ENCODE measurements at regions not wholly inside any gene's neighbourhood (a gene's known extent, or its start where the extent isn't known, plus 50 kb on each side); places are given as distances from the start of the nearest gene placed in this dataset.
"Not testable (repeated sequence)": the region's sequence is repeated elsewhere in the genome, so short reads cannot be mapped to it uniquely, and the experiment has no call there.

GRCh38 chr22:22321743-22322611 lies 77.4 kb downstream of the VPREB1 start:
- H3K4me1 ChIP-seq = not testable (repeated sequence)

DNA sequence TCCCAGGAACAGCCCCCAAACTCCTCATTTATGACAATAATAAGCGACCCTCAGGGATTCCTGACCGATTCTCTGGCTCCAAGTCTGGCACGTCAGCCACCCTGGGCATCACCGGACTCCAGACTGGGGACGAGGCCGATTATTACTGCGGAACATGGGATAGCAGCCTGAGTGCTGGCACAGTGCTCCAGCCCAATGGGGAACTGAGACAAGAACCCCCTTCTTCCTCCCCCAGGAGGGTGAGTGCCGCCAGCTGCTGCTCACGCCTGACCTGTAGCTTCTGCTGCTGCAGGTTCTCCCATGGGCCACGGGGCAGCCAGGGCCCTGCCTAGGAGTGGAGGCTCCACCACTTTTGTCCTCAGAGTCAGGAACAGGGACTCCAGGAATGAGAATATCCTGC lies 78.2 kb downstream of the VPREB1 start:
- Histone ChIP-seq H3K4me3 (no peak overlapping the region), H3K36me3 (peaks cover 0 to 12% (median 0%) of the 10 kb centered on the region in 3 donors), H3K4me1 (no peaks in the 10 kb centered on the region), H3K27me3 (no peaks in the 10 kb centered on the region), H3K27ac (no peak overlapping the region), H3K9me3 (no peaks in the 10 kb centered on the region)
- no peak for TF ChIP-seq POLR2A (IDR thresholded peaks at IDR 0.05)
- TF ChIP-seq, protein P1, sequence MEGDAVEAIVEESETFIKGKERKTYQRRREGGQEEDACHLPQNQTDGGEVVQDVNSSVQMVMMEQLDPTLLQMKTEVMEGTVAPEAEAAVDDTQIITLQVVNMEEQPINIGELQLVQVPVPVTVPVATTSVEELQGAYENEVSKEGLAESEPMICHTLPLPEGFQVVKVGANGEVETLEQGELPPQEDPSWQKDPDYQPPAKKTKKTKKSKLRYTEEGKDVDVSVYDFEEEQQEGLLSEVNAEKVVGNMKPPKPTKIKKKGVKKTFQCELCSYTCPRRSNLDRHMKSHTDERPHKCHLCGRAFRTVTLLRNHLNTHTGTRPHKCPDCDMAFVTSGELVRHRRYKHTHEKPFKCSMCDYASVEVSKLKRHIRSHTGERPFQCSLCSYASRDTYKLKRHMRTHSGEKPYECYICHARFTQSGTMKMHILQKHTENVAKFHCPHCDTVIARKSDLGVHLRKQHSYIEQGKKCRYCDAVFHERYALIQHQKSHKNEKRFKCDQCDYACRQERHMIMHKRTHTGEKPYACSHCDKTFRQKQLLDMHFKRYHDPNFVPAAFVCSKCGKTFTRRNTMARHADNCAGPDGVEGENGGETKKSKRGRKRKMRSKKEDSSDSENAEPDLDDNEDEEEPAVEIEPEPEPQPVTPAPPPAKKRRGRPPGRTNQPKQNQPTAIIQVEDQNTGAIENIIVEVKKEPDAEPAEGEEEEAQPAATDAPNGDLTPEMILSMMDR (IDR thresholded peaks at IDR 0.05) = no peak
- DNase-seq = no peak

More at GRCh38 chr22:22321743-22322611, 77.4 kb downstream of the VPREB1 start:
- H3K4me3 ChIP-seq, H3K27me3 ChIP-seq, H3K9me3 ChIP-seq, H3K27ac ChIP-seq: not testable (repeated sequence)
- DNase-seq = peak; percentile 72 to 87 (median 79)
- peaks cover 0 to 12% (median 0%) of the 10 kb centered on the region in 3 donors for H3K36me3 ChIP-seq
- TF ChIP-seq, protein P1 (IDR thresholded peaks at IDR 0.05) = peak; percentile 47 to 83 (median 74)

GRCh38 chr22:22327723-22328122 lies 83.1 kb downstream of the VPREB1 start:
- H3K4me3 ChIP-seq = no peak overlapping the region
- no peaks in the 10 kb centered on the region for H3K9me3 ChIP-seq
- DNase-seq = peak in 1 of 3 donors; percentile 38
- no peaks in the 10 kb centered on the region for H3K4me1 ChIP-seq
- no peak overlapping the region for H3K27ac ChIP-seq
- H3K27me3 ChIP-seq = peaks cover 0 to 5% of the 10 kb centered on the region in 2 donors
- no peak for TF ChIP-seq POLR2A (IDR thresholded peaks at IDR 0.05)
- TF ChIP-seq, protein P1 (IDR thresholded peaks at IDR 0.05) = no peak
- no peaks in the 10 kb centered on the region for H3K36me3 ChIP-seq

- Histone ChIP-seq H3K27me3 (peaks cover 0 to 5% of the 10 kb centered on the region in 2 donors), H3K4me3 (no peak overlapping the region), H3K4me1 (no peaks in the 10 kb centered on the region), H3K27ac (no peak overlapping the region), H3K9me3 (no peaks in the 10 kb centered on the region), H3K36me3 (no peaks in the 10 kb centered on the region)
- TF ChIP-seq, protein P1 (IDR thresholded peaks at IDR 0.05) = no peak
- no peak for TF ChIP-seq POLR2A (IDR thresholded peaks at IDR 0.05)
- no peak for DNase-seq
These were observed 85.2 kb downstream of the VPREB1 start for GRCh38 chr22:22329792-22330191.

DNA sequence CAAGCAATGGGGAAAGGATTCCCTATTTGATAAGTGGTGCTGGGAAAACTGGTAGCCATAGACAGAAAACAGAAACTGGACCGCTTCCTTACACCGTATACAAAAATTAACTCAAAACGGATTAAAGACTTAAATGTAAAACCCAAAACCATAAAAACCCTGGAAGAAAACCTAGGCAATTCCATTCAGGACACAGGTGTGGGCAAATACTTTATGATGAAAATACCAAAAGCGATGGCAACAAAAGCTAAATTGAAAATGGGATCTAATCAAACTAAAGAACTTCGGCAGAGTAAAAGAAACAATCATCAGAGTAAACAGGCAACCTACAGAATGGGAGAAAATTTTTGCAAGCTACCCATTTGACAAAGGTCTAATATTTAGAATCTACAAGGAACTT lies 91.1 kb downstream of the VPREB1 start:
- H3K4me3 ChIP-seq, H3K9me3 ChIP-seq, H3K27ac ChIP-seq, H3K36me3 ChIP-seq, H3K4me1 ChIP-seq, DNase-seq, H3K27me3 ChIP-seq: not testable (repeated sequence)

DNA sequence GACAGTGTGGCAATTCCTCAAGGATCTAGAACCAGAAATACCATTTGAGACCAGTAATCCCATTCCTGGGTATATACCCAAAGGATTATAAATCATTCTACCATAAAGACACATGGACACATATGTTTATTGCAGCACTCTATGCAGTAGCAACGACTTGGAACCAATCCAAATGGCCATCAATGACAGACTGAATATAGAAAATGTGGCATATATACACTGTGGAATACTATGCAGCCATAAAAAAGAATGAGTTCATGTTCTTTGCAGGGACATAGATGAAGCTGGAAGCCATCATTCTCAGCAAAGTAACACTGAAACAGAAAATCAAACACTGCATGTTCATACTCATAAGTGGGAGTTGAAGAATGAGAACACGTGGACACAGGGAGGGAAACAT lies 91.7 kb downstream of the VPREB1 start:
- DNase-seq, H3K9me3 ChIP-seq, H3K4me1 ChIP-seq, H3K27ac ChIP-seq, H3K4me3 ChIP-seq, H3K27me3 ChIP-seq, H3K36me3 ChIP-seq: not testable (repeated sequence)

DNA sequence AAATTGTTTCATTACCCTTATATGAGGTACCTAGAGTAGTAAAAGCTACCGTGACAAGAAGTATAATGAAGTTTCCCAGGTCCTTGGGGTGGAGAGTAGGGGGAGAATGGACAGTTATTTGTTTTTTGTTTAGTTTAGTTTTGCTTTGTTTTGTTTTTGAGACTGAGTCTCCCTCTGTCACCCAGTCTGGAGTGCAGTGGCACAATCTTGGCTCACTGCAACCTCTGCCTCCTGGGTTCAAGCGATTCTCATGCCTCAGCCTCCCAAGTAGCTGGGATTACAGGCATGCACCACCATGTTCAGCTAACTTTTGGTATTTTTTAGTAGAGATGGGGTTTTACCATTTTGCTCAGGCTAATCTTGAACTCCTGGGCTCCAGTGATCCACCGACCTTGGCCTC lies 94.2 kb downstream of the VPREB1 start:
- H3K27me3 ChIP-seq, H3K4me1 ChIP-seq, DNase-seq, H3K9me3 ChIP-seq, H3K4me3 ChIP-seq, H3K27ac ChIP-seq, H3K36me3 ChIP-seq: not testable (repeated sequence)
